ENCODE measurements at regions not wholly inside any gene's neighbourhood (a gene's known extent, or its start where the extent isn't known, plus 50 kb on each side); places are given as distances from the start of the nearest gene placed in this dataset.

DNA sequence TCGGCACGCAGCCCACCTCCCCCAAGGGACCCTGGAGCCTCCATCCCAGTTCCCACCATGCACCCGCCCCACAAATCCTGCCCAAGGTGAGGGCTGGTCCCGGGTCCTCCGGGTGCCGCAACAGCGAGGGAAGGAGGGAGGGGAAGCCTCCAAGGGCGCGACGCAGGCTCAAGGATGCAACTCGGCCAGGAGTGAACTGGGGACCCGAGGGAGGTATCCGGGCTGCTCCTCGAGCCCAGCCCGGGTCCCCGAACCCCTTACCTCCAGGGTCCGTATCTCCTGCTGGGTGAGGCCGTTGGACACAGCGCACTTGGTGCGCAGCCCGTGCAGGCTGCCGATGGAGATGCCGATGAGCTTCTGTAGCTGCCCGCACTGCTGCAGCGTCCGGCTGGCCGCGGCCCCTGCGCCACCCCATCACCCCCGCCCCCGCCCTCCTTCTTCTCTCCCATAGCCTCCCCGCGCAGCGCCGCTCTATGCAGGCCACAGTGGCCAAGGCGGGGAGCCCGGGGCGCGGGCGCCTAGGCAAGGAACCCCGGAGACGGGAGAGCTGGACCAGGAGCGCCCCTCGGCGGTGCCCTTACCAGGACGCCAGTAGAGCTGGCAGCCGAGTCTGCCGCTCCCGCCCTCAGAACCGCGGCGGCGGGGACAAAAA lies 124.1 kb downstream of the ANKRD30BL start:
- no peak for FAIRE-seq
- DNase-seq (ENCODE audit: low spot score): no peak
- H3K4me1 ChIP-seq (ENCODE audit: insufficient read depth, low read length): 0 out of 2 replicates have a peak, but pooled peaks cover 4% of the 10 kb centered on the region
- H3K9me3 ChIP-seq (ENCODE audit: low read length): no peaks in the 10 kb centered on the region
- intact Hi-C loops (cut with micrococcal nuclease; ENCODE audit: unreplicated experiment): no loop called here
- peak overlapping the region; percentile 57 to 69 (median 65); a peak in 5 of 6 replicates for H3K4me3 ChIP-seq (replicated peaks in 1 of 3; ENCODE audit: insufficient read depth in 1 of 3, low read depth in 2 of 3, low read length in 3 of 3)
- H3K27me3 ChIP-seq (ENCODE audit: control insufficient read depth in 1 of 2, insufficient read depth in 2 of 2, low read length in 2 of 2): peaks cover 0 to 31% of the 10 kb centered on the region in 2 experiments; a peak in 3 of 5 replicates
- H3K27ac ChIP-seq (ENCODE audit: extremely low read length, insufficient read depth, low read length): no peak overlapping the region
- H4K20me1 ChIP-seq (ENCODE audit: insufficient read depth, low read length): no peaks in the 10 kb centered on the region
- CTCF ChIA-PET (ENCODE audit: low intra/inter-chr PET ratio, low total read pairs): no interaction called here
- 23% methylated on average over 23 of the region's 53 CpGs for WGBS (ENCODE audit: low lambda C conversion rate)
- H3K79me2 ChIP-seq (ENCODE audit: insufficient read depth, low read length): no peaks in the 10 kb centered on the region
- POLR2A ChIA-PET: no interaction called here
- H3K36me3 ChIP-seq (replicated peaks in 1 of 2; ENCODE audit: control insufficient read depth in 1 of 2, insufficient read depth in 2 of 2, low read length in 2 of 2): no peaks in the 10 kb centered on the region
- no peak overlapping the region for H2AFZ ChIP-seq (ENCODE audit: low read length)
- no peak overlapping the region for H3K9ac ChIP-seq (ENCODE audit: insufficient read depth, low read depth, low read length)
- in situ Hi-C loops (cut with HindIII; ENCODE audit: extremely low pct_ligation_motif_present, low pct_unique_long_range_greater_than_20kb): no loop called here
- ATAC-seq: peak; percentile 72
- TF ChIP-seq ARNTL (CRISPR knock-in tag; IDR thresholded peaks at IDR 0.05): no peak
- TF ChIP-seq, protein P1, sequence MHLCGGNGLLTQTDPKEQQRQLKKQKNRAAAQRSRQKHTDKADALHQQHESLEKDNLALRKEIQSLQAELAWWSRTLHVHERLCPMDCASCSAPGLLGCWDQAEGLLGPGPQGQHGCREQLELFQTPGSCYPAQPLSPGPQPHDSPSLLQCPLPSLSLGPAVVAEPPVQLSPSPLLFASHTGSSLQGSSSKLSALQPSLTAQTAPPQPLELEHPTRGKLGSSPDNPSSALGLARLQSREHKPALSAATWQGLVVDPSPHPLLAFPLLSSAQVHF (CRISPR knock-in tag; IDR thresholded peaks at IDR 0.05): no peak
- TF ChIP-seq, protein P2, sequence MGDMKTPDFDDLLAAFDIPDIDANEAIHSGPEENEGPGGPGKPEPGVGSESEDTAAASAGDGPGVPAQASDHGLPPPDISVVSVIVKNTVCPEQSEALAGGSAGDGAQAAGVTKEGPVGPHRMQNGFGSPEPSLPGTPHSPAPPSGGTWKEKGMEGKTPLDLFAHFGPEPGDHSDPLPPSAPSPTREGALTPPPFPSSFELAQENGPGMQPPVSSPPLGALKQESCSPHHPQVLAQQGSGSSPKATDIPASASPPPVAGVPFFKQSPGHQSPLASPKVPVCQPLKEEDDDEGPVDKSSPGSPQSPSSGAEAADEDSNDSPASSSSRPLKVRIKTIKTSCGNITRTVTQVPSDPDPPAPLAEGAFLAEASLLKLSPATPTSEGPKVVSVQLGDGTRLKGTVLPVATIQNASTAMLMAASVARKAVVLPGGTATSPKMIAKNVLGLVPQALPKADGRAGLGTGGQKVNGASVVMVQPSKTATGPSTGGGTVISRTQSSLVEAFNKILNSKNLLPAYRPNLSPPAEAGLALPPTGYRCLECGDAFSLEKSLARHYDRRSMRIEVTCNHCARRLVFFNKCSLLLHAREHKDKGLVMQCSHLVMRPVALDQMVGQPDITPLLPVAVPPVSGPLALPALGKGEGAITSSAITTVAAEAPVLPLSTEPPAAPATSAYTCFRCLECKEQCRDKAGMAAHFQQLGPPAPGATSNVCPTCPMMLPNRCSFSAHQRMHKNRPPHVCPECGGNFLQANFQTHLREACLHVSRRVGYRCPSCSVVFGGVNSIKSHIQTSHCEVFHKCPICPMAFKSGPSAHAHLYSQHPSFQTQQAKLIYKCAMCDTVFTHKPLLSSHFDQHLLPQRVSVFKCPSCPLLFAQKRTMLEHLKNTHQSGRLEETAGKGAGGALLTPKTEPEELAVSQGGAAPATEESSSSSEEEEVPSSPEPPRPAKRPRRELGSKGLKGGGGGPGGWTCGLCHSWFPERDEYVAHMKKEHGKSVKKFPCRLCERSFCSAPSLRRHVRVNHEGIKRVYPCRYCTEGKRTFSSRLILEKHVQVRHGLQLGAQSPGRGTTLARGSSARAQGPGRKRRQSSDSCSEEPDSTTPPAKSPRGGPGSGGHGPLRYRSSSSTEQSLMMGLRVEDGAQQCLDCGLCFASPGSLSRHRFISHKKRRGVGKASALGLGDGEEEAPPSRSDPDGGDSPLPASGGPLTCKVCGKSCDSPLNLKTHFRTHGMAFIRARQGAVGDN (CRISPR knock-in tag; IDR thresholded peaks at IDR 0.05): 0 out of 2 replicates have a peak, but pooled peaks have one; percentile 23
- TF ChIP-seq, protein P3, sequence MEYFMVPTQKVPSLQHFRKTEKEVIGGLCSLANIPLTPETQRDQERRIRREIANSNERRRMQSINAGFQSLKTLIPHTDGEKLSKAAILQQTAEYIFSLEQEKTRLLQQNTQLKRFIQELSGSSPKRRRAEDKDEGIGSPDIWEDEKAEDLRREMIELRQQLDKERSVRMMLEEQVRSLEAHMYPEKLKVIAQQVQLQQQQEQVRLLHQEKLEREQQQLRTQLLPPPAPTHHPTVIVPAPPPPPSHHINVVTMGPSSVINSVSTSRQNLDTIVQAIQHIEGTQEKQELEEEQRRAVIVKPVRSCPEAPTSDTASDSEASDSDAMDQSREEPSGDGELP (IDR thresholded peaks at IDR 0.05; ENCODE audit: borderline replicate concordance, low read depth): no peak
- TF ChIP-seq TAF1 (CRISPR knock-in tag; IDR thresholded peaks at IDR 0.05): no peak
- no peak for TF ChIP-seq ZNF550 (CRISPR knock-in tag; IDR thresholded peaks at IDR 0.05; ENCODE audit: borderline replicate concordance)
- TF ChIP-seq EED (CRISPR knock-in tag; IDR thresholded peaks at IDR 0.05): no peak
- no peak for TF ChIP-seq GATAD1 (CRISPR knock-in tag; IDR thresholded peaks at IDR 0.05)
- TF ChIP-seq, protein P4, sequence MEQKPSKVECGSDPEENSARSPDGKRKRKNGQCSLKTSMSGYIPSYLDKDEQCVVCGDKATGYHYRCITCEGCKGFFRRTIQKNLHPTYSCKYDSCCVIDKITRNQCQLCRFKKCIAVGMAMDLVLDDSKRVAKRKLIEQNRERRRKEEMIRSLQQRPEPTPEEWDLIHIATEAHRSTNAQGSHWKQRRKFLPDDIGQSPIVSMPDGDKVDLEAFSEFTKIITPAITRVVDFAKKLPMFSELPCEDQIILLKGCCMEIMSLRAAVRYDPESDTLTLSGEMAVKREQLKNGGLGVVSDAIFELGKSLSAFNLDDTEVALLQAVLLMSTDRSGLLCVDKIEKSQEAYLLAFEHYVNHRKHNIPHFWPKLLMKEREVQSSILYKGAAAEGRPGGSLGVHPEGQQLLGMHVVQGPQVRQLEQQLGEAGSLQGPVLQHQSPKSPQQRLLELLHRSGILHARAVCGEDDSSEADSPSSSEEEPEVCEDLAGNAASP (CRISPR knock-in tag; IDR thresholded peaks at IDR 0.05; ENCODE audit: borderline replicate concordance): no peak
- no peak for TF ChIP-seq MEF2D (CRISPR knock-in tag; IDR thresholded peaks at IDR 0.05)
- no peak for TF ChIP-seq PLRG1 (conservative IDR thresholded peaks at IDR 0.05)
- TF ChIP-seq, protein P5, sequence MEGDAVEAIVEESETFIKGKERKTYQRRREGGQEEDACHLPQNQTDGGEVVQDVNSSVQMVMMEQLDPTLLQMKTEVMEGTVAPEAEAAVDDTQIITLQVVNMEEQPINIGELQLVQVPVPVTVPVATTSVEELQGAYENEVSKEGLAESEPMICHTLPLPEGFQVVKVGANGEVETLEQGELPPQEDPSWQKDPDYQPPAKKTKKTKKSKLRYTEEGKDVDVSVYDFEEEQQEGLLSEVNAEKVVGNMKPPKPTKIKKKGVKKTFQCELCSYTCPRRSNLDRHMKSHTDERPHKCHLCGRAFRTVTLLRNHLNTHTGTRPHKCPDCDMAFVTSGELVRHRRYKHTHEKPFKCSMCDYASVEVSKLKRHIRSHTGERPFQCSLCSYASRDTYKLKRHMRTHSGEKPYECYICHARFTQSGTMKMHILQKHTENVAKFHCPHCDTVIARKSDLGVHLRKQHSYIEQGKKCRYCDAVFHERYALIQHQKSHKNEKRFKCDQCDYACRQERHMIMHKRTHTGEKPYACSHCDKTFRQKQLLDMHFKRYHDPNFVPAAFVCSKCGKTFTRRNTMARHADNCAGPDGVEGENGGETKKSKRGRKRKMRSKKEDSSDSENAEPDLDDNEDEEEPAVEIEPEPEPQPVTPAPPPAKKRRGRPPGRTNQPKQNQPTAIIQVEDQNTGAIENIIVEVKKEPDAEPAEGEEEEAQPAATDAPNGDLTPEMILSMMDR (CRISPR knock-in tag; IDR thresholded peaks at IDR 0.05): peak; percentile 25
- TF ChIP-seq MATR3 (CRISPR knock-in tag; IDR thresholded peaks at IDR 0.05): no peak
- no peak for TF ChIP-seq RNF2 (conservative IDR thresholded peaks at IDR 0.05; ENCODE audit: low read depth)
- TF ChIP-seq, protein P6, sequence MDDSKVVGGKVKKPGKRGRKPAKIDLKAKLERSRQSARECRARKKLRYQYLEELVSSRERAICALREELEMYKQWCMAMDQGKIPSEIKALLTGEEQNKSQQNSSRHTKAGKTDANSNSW (CRISPR knock-in tag; IDR thresholded peaks at IDR 0.05; ENCODE audit: borderline replicate concordance): no peak
- no peak for TF ChIP-seq ZNF773 (CRISPR knock-in tag; IDR thresholded peaks at IDR 0.05; ENCODE audit: borderline replicate concordance)
- peak overlapping the region; percentile 63 for H3K4me2 ChIP-seq (ENCODE audit: low read depth, low read length)
- no TSS peak for BruUV-seq (replicated peaks)
